HG03280 (cell line): ENCODE measurements at regions not wholly inside any gene's neighbourhood (a gene's known extent, or its start where the extent isn't known, plus 50 kb on each side); places are given as distances from the start of the nearest gene placed in this dataset.
A peak's percentile ranks its signal among the peaks of the same experiment; 100 is the strongest.

Source experiments
- ATAC-seq: cut with Tn5 transposase; IDR thresholded peaks from one replicate; pipeline ENCODE4 v1.9.1; 2021; ENCODE audit warnings: mild to moderate bottlenecking, moderate library complexity; ENCODE audit not compliant: unreplicated experiment

DNA sequence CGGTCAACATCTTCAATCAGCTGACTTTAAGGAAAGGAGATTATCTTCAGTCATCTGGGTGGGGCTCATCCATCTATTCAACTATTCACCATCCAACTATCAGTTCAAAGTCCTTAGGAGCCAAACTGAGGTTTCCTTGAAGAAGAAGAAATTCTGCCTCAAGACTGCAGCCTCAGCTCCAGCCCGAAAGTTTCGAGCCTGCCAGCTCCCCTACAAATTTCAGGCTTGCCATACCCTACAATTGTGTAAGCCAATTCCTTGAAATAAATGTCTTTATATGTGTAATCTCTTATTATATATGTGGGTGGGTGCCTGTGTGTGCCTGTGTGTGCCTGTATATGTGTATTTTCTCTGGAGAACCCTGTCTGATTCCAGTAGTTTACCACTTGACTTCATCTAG is 447.8 kb downstream of the INHBA start:
- no peak for ATAC-seq

DNA sequence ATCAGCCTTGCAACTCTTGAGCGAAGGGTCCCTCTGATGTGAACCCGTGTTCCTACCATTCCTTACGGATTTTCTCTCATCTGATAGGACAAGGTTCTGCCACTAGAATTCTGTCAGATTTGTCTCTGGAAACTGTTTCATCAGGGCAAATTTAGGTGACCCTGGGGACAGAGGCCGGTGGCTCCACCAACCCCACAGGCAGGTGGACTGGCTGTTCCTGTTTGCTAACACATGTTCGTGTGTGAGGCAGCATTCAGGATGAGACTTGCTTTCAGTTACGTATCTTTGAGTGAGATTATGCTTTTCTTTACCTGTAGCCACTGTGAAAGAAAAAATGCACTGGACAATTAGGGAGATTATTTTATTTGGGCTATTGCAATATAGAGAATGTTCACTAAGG is 449.9 kb downstream of the INHBA start:
- ATAC-seq, result no peak

GRCh38 chr7:41252551-41252950 is 450.3 kb downstream of the INHBA start:
- no peak for ATAC-seq

DNA sequence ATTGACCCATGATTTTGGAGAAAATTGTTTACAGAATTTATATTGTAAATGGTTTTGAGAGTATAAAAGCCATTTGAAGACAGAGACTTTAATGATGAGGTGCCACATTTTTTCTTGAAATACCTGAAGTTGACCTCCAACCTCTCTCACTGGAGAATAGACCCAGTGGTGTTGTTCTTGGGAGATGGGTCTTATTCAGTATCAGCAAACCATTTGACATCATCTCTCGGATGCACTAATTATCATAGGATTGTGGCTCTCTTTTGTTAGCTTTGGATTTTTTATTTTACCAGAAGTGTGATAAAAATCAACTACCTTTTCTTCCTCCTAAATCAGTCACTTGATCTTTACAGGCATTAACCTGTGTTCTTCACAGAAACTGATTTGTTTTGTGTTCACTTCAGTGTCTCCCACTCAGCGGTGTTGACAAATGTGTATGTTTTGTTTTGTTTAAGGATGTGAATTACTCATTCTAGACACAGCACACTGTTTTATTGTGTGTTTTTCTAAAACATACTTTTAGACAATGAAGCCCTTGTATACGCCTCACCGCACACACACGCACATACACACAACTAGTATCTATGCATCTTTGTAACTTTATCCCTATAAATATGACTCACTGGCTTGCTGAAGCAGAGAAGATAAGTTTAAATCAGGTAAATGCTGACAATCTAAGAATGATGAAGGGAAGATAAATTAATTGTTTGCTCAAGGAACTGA is 455.6 kb downstream of the INHBA start:
- ATAC-seq, result no peak

GRCh38 chr7:41245916-41246315 is 457.0 kb downstream of the INHBA start:
- ATAC-seq, result no peak

DNA sequence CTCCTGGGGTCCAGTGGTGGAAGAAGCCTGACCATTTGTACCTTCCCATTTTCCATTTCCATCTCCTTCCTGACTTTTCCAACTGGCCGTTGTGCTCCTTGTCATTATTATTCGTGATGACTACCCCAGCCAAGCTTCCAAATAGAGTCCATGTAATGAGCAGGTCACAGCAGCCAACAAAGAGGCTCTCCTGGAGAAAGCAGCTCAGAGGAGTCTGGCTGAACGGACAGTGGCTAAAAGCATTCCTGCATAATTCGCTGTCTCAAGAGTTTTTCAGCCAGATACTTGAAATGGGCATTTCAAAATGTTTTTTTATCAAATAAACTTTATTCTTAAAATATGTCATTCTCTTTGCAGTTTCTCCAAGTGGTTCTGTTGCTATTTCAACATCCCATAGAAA is 458.6 kb downstream of the INHBA start:
- no peak for ATAC-seq

- no peak for ATAC-seq
Observed at GRCh38 chr7:41241641-41242040, 461.2 kb downstream of the INHBA start.

GRCh38 chr7:41239596-41239995 is 463.3 kb downstream of the INHBA start:
- ATAC-seq, result no peak

- no peak for ATAC-seq
Observed at GRCh38 chr7:41238851-41239331, 464.0 kb downstream of the INHBA start.

GRCh38 chr7:41237956-41238355 is 464.9 kb downstream of the INHBA start:
- no peak for ATAC-seq

GRCh38 chr7:41232086-41232485 is 470.8 kb downstream of the INHBA start:
- ATAC-seq, result no peak

GRCh38 chr7:41224063-41224763 is 478.7 kb downstream of the INHBA start:
- ATAC-seq, result no peak

GRCh38 chr7:41222746-41223145 is 480.1 kb downstream of the INHBA start:
- no peak for ATAC-seq

- ATAC-seq, result no peak
Observed at GRCh38 chr7:41220266-41220665, 482.6 kb downstream of the INHBA start.

DNA sequence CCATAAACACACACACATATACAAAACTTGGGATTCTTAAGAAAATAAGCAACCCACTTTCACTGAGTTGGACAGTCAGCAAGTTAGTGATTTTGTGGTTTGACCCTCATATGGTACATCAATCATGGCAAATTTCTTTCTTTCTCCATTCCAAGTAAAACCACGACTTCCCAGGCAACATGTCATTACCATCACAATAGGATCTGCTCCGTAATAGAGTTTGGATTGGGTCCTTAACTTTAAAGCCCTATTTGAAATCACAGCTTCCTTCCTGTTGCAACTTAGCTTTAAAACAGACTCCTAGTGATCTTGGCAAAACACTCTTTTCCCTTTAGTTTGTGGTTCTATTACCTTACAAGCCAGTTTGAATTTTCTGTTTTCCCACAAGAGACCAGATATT is 483.6 kb downstream of the INHBA start:
- ATAC-seq, result no peak

GRCh38 chr7:41217306-41217705 is 485.6 kb downstream of the INHBA start:
- ATAC-seq, result no peak

DNA sequence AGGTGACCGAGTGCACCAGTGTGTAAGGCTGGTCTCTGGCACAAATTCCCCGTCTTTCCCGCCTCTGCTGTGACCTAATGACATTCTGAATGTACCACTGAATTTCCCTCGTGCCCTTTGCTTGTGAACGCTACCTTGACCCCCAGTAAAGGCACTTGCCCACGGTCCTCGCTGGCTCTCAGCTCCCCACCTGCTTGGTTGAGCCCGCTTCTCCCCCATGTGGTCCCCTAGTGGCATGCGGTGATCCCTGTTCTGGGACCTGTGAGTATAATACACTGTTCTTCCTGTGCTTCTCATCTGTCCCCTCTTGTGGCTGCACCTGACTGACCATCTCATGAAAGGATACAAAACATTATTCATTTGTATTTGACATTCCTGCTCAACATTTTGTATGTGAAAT is 495.7 kb downstream of the INHBA start:
- ATAC-seq, result no peak

GRCh38 chr7:41206267-41206666 is 496.6 kb downstream of the INHBA start:
- peak; percentile 7 for ATAC-seq

GRCh38 chr7:41205600-41205999 is 497.3 kb downstream of the INHBA start:
- ATAC-seq, result peak; percentile 54

DNA sequence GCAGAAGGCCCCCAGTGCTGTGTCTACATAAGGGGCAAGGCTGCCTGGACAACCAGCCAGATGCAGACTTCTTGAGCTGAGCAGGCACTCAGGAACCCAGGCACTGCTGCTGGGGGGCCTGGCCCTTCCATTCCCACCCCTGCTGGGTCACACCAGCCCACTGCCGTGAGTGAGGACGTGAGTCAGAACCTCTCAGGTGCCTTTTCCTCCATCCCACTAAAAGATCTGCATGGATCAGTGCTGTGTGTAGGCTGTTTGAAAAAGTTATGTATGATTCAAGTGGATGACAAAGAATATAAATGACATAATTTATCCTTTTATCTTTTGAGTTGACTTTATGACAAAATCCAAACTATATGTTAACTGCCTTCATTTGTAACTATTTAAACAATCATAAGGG is 499.3 kb downstream of the INHBA start:
- ATAC-seq, result no peak

- no peak for ATAC-seq
Observed at GRCh38 chr7:41201021-41201420, 501.9 kb downstream of the INHBA start.

DNA sequence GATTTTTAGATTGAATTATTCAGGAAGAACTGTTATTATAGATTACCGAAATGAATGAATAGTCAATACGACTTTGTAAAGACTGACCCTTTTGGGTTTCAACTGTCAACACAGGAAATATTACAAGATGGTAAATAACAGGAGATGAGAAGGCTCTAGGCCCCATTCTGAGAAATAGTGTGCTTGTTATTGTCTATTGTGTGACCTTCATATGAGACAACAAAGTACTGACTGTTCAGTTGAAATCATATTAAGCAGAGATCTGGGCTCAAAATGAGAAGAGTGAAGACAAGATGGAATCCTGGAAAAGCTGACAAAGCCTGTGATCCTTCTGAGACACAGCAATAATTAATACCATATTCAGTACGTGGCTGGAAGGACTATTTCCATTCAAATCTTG is 503.8 kb downstream of the INHBA start:
- no peak for ATAC-seq
